ENCODE measurements at regions not wholly inside any gene's neighbourhood (a gene's known extent, or its start where the extent isn't known, plus 50 kb on each side); places are given as distances from the start of the nearest gene placed in this dataset.

DNA sequence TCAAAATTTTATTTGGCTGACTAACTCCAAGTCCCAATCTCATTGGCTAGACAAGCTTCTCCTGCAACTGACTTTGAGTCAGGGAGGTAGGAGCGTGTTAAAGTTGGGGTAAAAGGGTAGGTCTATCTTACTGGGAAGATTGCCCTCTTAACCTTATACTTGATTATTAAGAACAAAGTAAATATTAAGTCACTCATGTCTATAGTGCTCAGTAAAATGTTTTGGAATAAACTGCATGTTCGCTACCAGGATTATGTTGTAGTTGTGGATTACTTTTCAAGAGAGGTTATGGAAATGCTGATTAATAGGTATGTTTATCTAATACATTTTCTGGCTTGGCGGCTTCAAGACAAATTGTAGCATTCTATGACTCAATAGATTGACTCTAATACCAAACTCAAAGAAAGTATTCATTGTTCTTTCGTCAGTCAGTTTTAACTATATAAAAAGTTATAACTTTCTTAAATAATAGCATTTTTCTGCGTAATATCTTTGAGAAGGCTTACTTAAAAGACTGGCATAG is 539.1 kb downstream of the PSAT1 start:
- H3K4me3 ChIP-seq (ENCODE audit: low read depth, low read length), result no peak overlapping the region
- DNase-seq (ENCODE audit: low read depth), result no peak
- TF ChIP-seq CTCF (conservative IDR thresholded peaks at IDR 0.05; ENCODE audit: low read depth, low read length), result no peak

DNA sequence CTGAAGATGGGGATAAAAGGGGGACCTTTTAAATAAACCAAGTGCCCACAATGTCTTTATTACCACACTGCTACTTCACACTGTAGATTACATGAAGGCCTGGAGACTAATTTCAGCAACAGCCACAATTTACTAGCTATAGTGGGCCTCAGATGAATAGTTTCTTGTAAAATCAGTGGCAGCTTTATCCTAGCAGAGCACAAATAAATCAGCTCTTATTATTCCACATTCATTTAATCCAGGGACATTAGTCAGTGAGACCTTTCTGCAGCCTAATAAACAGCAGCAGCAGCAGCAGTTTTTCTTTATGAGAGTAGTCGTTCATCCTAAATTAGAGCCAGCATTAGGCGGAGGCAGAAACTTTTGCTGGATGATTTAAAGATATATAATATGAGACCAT is 542.3 kb downstream of the PSAT1 start:
- TF ChIP-seq CTCF (conservative IDR thresholded peaks at IDR 0.05; ENCODE audit: low read depth, low read length), result no peak
- no peak for DNase-seq (ENCODE audit: low read depth)
- no peak overlapping the region for H3K4me3 ChIP-seq (ENCODE audit: low read depth, low read length)

DNA sequence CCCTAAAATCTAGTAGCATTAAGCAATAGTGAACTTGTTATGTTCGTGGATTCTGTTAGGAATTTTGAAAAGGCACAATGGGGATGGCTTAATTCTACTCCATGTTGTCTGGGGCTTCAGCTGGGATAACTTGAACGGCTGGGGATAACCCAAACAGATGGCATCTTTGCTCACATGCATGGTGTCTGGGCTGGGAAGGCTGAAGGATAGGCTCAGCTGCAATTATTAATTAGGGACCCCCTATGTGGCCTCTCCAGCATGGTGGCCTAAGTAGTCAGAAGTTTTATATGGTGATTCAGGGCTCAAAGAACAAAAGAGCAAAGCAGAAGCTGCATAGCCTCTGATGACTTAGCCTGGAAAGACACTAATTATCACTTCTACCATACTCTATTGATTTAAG is 551.1 kb downstream of the PSAT1 start:
- DNase-seq (ENCODE audit: low read depth), result no peak
- no peak for TF ChIP-seq CTCF (conservative IDR thresholded peaks at IDR 0.05; ENCODE audit: low read depth, low read length)
- no peak overlapping the region for H3K4me3 ChIP-seq (ENCODE audit: low read depth, low read length)

GRCh38 chr9:78856144-78856543 is 559.2 kb downstream of the PSAT1 start:
- H3K4me3 ChIP-seq (ENCODE audit: low read depth, low read length), result no peak overlapping the region
- DNase-seq (ENCODE audit: low read depth), result no peak
- TF ChIP-seq CTCF (conservative IDR thresholded peaks at IDR 0.05; ENCODE audit: low read depth, low read length), result no peak

GRCh38 chr9:78856781-78857180 is 559.9 kb downstream of the PSAT1 start:
- TF ChIP-seq CTCF (conservative IDR thresholded peaks at IDR 0.05; ENCODE audit: low read depth, low read length), result no peak
- no peak for DNase-seq (ENCODE audit: low read depth)
- no peak overlapping the region for H3K4me3 ChIP-seq (ENCODE audit: low read depth, low read length)

DNA sequence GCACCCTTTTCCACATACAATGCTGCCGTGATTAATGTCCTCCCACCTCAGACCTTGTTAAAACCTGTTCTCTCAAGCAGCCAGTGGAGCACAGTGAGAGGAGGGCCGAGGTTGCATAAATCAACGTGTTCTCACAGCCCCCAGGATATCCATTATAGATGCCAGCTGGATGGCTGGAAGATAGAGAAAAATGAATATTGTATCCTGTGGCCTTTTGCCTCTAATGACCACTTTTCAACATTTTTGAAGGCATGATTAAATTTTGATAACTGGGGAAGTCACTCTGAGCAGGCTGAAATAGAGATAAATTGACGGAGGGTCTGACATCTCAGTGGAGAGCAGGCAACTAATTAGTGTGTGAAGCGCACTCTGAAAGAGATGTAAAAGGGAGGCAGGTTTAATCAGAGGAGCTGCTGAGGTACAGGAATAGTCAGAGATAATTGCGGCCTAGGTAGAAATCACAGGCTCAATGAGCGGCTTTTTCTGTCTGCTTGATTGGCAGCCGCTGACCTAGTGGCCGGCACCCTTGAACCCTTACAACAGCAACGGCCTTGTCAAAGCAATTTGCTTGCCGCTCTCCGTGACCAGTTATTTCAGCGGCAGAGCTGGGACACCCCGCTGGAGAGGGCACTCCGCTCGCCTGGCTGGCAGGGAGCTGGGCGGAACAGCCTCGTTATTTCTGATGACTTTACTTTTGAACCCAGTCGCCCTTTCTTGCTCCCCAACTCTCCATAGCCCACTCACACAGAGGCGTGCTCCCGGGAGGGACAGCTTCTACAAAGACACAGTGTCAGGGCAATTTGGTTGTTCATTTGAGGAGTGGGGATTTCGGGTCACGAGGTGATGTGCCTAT is 560.7 kb downstream of the PSAT1 start:
- H3K4me3 ChIP-seq (ENCODE audit: low read depth, low read length), result no peak overlapping the region
- no peak for TF ChIP-seq CTCF (conservative IDR thresholded peaks at IDR 0.05; ENCODE audit: low read depth, low read length)
- no peak for DNase-seq (ENCODE audit: low read depth)

DNA sequence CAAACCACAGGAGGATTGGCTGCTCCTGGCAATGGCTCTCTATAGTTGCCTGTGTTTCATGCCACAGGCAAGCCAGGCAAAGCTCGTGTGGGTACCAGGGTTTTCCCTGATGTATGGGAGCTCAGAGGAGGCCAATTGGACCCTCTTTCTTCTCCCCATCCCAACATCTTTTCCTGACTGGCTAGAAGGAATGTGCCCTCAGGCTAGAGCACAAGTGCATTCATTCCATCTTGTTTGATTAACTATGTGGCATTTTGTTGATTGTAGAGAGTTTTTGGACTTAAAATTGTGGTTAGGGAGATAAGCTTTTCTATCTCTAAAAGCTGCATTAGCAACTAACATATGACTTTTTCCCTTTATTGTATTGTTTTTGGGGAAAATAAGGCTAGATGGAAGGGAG is 561.3 kb downstream of the PSAT1 start:
- DNase-seq (ENCODE audit: low read depth), result no peak
- no peak overlapping the region for H3K4me3 ChIP-seq (ENCODE audit: low read depth, low read length)
- TF ChIP-seq CTCF (conservative IDR thresholded peaks at IDR 0.05; ENCODE audit: low read depth, low read length), result no peak
